HG03521 (cell line): ENCODE measurements at regions not wholly inside any gene's neighbourhood (a gene's known extent, or its start where the extent isn't known, plus 50 kb on each side); places are given as distances from the start of the nearest gene placed in this dataset.
"Not testable (repeated sequence)": the region's sequence is repeated elsewhere in the genome, so short reads cannot be mapped to it uniquely, and the experiment has no call there.

Source experiments
- ATAC-seq: cut with Tn5 transposase; IDR thresholded peaks from one replicate; pipeline ENCODE4 v1.9.1; 2021; ENCODE audit warnings: mild to moderate bottlenecking, moderate library complexity; ENCODE audit not compliant: unreplicated experiment

DNA sequence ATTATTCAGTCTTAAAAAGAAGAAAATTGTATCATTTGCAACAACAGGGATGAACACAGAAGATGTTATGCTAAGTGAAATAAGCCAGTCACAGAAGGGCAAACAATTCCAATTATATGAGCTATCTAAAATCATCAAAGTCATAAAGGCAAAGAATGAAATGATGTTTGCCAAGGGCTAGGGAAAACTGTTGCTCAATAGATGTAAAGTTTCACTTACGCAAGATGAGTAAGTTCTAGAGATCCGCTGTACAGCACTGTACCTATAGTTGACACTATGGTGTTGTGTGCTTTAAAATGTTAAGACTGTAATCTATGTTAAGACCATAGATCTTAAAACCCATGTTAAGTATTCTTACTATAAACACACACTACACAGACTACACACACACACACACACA, 904.6 kb upstream of the LRRN3 start:
- no peak for ATAC-seq

DNA sequence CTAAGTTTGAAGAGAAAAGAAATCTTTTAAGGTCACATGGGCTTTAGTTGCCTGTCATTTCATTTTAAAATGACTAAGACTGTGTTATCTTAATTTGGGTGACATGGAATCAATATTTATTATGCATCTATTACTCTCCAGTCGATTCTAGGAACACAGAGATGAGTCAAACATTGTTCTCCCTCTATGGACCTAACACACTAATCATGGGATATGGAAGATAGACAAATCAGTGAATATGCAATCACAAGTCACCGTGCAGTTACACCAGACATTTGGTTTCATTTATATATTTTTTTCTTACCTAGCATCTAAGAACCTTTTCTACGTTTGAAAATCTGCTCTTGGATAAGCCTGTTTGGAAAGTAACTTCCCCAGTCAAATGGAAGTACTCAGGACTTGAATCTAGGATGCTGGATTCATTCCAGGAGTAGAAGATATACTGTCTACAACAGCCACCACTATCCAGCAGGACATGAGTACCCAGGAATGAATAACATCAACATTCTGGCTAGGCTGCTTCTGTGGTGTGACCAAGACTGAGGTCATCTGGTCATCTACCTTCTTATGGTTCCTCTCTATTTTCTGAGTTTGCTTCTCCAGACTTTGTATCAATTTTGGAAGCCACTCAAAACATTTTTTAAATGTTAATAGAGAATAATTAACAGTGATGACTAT, 902.9 kb upstream of the LRRN3 start:
- no peak for ATAC-seq

DNA sequence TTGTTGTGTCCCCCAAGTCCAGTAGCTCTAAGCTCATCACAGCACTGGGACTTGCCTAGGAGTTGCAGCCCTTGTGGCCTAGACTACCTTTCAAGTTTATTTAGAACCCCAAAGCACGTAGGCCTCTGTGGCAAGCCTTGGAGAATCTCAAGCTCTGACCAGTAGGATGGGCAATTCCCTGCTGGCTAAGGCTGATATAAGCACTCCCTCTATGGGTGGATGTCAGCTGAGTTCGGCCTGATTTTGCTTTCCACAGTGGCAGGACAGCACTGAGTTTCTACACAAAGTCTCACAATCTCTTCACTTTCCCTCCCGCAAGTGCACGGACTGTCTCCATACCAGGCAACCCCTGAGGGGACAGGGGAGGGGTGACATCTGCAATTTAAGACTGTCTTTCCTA, 886.4 kb upstream of the LRRN3 start:
- ATAC-seq: no peak

DNA sequence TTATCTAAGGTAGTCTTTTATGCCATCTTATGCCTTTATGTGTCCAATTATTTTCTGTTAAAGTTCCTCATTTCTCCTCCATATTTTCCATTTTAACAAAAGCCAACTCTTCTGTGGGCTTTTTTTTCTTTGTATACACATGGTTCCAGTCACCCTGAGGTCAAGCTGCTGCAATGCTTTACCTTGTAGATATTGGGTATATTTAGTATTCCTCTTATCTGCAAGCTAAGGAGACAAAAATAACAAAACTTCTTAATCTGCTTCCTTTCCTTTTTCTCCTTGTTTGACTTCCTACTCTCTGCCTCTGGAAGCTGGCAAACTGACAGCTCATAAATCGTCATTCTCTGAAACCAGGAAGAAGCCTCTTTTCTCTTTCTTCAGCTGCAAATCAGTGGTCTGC, 885.0 kb upstream of the LRRN3 start:
- ATAC-seq: no peak

DNA sequence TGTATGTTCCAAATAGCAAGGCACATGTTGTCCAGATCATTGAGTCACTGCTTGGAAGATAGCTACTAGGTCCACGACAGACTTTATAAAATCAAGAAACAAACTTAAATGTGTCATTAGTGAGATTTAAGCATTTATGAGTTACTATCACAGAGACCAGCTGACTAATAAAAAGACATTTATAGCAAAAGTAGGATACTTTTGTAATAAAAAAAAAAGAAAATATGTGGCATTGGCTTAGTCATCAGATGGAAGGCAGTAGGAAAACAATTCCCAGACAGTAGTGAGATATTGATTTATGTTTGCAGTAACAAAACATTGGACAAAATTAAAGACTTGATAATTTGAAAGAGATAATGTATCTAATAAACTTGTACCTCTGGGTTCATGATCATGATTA, 881.0 kb upstream of the LRRN3 start:
- ATAC-seq: no peak

DNA sequence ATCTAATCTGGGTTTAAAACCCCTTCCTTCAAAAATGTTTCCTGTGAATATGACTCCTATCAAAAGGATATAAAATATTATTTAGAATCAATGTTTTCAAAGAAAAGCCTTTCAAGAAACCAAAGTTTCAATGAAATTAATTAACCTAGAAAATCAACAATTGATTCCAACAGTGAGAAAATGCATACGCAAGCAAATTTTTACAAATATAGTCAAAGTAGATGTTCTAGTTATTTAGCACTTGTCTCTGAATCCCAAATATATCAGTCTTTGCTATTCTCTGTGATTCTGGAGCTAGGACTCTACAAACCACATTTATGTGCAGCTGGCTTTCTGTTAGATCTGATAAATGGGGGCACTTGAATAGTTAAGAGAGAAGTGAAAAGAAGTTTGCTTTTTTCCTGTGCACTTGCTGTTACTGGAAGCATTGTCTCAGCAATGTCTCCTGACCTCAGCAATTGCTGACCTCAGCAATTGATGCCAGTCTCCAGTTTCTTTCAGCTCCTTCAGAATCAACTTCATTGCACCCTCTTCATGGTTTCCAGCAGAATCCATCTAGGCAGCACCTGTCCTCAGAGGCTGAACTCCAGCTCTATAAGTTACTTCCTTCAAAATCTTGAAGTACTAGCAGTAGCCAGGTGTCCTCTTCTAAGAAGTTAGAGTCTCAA, 879.9 kb upstream of the LRRN3 start:
- ATAC-seq: no peak

DNA sequence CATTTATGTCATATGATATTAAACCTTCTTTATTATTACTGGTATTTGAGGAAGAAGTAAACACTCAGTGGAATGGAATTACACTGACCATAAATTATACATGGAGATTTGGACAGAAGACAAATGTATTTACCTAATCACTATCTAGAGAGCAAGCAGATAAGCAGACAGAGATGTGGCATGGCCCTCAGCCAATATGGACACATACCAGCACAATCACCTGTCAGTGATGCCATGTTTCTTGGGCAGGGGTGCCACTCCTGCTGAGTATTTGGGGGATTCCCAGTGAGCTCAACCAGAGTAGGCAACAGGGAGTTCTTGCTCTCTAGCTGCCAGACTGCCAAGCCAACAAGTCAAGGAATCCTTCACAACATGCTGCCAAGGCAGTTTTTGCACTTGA, 866.3 kb upstream of the LRRN3 start:
- no peak for ATAC-seq

DNA sequence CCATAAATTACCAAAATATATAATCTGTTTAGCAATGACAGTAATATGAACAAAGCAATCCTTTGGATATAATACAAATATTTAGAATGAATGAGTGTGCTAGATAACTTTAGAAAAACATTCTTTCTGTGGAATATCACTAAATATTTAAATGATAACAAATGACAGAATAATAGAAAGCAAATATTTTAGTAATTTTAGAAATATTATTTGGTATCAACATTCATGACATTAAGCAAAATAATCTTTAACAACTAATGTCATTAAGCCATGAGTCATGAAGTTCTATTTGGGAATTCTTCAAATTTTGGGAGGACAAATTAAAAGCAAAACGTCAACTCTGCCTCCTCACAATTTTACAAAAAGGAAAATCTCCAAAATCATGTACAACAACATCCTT, 844.8 kb upstream of the LRRN3 start:
- no peak for ATAC-seq

DNA sequence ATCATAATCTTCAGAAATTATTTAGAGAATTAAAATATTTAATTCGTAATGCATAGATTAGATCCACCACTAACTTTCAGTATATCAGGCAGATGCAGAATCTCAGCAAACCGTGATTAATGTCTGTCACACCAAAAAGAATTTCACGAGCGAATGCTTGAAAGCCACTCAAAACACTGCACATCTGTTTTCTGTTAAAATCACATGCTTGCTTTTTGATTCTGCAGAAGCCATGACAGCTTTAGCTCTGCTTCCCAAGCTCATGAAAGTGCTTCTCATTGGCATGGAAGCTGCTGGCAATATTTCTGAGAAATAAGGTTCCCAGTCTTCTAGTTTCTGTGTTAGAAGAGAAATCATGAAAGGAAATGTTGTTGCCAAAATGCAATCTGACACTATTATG, 837.8 kb upstream of the LRRN3 start:
- ATAC-seq: no peak

DNA sequence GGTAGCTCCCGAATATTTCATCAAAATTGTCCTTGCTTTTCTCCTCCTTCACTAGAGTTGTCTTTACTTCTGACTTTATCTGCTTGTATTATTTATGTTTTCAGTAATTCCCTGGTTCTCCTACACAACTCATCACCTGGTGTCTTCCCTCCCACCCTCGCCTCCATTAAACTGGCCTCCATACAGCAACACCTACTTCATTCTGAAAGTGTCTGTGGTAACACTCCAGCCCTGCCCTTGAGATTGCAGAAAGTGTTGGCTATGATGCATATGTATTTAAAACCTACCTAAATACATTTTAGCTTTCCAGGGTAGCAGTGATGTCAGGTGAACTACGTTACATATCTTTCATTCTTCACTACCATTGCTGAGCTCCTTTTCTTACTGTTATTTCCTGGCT, 833.3 kb upstream of the LRRN3 start:
- no peak for ATAC-seq

DNA sequence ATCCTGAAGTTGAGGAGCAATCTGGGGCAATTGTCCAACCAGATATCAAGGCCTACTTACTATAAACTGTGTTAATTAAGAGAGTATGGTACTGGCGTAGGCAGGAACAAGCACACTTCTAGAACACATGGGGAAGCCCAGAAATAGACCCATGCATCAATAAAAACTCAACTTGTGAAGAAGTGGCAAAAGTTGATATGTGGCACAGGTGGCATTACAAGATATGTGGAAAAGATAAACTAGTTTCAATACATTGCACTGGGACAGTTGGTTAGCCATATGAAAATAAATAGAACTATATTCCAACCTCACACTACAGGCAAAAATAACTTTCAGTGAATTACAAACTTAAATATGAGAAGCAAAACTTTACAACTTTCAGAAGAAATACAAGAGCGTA, 828.7 kb upstream of the LRRN3 start:
- no peak for ATAC-seq

DNA sequence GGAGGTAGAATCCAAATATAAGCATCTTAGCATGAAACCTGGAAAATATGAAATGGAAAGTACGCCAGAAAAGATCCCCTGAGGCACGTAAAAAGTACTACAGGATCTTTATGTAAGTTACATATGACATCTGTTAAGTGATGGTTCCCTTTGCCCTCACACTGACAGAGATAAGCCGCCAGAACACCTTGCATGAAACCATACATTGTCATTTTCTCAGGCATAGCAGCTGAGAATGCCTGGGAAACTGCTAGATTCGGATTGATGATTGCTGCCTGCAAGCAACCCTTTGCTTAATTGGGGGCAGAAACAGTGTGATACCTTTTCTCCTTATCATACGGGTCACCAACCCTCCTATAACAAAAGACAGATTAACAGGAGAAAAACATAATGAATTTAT, 826.6 kb upstream of the LRRN3 start:
- ATAC-seq: no peak

DNA sequence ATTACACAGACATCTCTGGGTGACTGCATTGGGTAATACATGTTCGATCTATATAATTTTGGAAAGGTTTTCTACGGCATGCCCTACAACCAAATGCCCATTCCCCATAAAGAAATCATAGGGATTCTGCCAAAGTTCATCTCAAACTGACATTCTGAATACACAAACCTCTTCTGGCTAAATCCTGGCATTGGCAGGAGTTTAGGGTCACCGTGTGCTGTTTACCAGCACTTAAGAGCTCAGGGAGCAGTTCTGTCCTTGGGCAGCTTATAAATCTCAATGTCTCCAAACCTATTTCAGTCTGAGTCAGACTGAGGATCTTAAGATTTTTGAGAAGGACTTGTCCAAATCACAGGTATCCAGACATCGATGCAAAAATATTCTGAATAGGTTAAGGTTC, 809.6 kb upstream of the LRRN3 start:
- ATAC-seq: no peak

DNA sequence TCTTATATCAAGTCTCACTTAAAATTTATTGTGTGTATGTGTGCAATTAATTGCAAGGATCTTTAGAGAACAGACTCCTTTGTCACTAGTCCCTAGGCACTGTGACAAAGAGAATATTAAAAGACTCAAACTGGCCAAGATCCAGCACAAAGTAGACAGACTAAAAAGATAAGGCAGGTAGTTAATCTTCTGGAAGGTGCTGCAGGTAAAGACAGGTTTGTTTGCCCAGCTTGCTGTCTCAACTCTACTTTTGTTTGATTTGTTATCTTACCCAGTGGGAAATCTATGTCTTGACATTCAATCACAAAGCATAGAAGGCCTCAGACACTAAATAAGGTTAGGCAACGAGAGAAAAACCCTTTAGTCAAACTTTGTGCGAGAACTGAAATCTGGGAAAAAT, 807.9 kb upstream of the LRRN3 start:
- ATAC-seq: no peak

DNA sequence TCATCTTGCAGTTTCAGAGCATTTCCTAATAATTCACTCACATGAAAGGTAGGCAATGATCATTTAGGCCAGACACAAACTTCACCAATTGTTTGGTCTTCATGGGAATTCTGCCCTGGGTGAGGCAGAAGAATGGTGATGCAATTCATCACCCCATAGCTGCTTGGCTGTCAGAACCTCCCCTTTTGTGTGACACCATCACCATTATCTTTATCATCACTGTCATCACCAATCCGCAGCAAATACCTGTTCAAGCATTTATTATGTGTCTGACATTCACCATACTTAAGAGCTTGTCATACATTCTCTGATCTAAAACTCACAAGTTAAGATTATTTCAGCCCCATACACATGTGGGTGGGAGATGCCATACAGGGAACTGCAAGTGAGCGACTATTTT, 799.5 kb upstream of the LRRN3 start:
- no peak for ATAC-seq

DNA sequence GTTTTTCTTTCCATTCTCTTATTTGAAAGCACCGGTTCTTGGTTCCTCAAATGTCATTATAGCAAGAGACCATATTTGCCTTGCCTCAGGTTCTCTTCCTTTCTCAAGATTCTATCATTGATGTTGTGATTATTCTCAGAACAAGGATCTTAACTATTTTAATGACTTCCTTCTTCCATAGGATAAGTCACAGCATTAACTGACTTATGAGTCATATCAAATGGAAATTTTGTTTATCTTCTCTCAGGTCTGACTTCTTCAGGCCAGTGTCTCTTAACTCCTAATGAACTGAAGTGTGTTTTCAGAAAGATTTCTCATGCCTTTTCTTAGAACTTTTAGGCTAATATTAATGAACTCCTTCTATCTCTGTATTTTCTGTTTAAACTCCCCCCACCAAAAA, 794.6 kb upstream of the LRRN3 start:
- no peak for ATAC-seq

DNA sequence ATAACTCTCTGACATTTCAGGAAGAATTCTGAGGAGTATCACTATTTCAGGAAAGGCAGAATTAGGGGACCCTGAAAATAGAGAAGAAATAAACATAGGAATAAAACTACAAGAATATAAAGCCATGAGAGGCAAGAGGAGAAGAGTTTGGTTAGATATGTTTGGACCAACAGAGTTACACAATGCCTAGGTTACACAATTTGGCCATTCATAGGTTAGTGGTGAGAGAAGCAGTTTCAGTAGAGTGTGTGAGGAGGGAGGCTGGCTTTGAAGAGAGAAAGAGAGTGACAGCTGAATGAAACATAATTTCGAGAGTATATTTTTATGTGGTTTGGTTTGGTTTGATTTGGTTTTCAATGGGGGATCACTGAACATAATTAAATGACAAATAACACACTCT, 783.2 kb upstream of the LRRN3 start:
- ATAC-seq: no peak

DNA sequence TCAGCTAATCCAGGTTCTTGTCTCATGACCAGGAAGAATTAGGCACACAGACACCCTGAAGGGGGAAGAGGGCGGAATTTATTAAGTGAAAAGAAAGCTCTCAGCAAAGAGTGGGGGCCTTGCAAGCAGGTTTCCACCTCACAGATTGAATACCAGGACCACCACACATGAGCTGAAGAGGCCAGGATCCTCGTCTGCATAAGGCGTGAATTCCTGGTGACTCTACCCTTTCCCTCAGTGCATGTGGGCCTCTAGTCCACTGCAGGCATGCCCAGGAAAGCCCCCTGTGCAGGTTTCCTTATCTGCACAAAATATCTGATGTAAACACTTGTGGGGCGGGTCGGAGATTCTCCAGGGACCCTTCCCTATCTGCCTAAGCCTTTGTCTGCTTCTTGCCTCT, 782.1 kb upstream of the LRRN3 start:
- no peak for ATAC-seq

DNA sequence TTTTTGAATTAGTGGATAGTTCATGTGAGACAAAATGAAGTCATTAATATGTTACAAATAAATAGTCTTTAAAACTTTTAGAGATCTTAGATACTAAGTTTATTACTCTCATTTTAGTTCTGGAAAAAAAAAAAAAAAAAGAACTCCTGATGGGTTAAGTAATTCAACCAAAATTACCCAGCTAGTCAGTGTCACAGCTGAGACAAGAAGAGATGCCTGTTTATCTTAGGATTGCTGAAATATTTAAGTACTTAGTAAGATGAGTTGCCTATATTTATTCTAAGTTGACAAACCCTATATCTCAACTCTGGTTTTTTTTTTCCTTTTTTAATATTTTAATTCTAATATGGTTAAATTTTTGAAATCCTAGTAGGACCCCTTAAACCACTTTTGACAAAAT, 781.0 kb upstream of the LRRN3 start:
- no peak for ATAC-seq

DNA sequence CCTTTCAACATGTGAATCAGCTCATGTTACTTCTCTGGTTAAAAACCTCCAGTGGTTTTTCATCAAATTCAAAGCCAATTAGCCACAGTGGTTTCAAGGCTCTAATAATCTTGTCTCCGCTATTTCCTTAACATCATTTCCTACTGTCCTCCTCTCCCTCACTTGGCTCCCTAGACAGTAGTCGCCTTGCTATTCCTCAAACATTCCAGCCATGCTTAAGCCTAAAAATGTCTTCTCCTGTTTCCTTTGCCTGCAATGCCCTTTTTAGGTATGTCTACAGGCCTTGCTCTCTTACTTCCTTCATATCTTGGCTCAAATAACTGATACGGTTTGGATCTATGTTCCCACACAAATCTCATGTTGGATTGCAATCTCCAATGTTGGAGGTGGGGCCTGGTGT, 779.4 kb upstream of the LRRN3 start:
- ATAC-seq: no peak

DNA sequence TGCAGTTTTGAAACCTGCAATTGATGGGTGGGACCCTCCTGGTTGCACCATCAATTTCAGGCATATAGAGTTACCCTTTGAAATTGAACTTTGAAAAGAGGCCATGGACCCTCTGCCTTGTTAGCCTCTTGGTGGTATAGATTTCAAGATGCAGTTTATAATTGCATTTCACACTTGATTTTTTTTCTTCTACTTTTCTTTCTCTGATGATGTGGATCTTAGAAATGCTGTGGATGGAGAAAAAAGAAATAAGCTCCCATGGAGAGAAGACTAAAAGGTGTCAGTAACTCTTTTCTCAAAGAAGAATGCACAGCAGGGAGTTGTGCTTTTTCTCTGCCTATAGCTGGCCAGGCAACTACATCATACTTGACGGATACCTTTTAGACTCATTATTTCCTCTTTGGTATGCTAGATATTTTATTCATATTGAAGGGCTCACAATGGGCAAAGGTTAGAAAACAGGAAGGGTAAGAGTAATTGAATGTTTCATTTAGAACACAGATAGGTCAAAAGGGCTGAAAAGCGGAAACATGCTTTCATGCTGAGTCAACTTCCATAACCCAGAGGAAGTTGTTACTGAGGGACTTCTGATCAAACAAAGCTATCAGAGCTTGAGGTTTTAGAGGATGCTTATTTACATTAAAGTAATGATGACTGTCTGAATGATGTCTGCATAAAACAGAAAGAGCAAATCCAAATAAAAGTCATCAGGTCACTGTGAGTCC, 773.2 kb upstream of the LRRN3 start:
- ATAC-seq: no peak

DNA sequence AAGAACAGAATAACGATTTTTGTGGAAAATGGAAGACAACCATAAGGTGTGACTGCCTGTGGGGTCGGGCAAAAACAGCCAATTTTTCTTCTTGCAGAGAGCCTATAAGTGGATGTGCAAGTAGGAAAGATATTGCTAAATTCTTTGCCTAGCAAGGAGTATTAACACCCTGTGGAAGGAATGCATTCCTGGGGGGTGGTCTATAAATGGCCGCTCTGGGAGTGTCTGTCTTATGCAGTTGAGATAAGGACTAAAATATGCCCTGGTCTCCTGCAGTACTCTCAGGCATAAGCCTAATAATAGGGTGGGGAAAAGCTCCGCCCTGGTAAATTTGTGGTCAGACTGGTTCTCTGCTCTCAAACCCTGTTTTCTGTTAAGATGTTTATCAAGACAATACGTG, 770.6 kb upstream of the LRRN3 start:
- ATAC-seq: not testable (repeated sequence)
